Fibroblast of upper back skin (primary cell): ENCODE measurements at regions not wholly inside any gene's neighbourhood (a gene's known extent, or its start where the extent isn't known, plus 50 kb on each side); places are given as distances from the start of the nearest gene placed in this dataset.

ENCODE experiments used
- DNase-seq: peaks from one replicate; pipeline ENCODE4 v3.0.0-alpha.2; 2013

DNA sequence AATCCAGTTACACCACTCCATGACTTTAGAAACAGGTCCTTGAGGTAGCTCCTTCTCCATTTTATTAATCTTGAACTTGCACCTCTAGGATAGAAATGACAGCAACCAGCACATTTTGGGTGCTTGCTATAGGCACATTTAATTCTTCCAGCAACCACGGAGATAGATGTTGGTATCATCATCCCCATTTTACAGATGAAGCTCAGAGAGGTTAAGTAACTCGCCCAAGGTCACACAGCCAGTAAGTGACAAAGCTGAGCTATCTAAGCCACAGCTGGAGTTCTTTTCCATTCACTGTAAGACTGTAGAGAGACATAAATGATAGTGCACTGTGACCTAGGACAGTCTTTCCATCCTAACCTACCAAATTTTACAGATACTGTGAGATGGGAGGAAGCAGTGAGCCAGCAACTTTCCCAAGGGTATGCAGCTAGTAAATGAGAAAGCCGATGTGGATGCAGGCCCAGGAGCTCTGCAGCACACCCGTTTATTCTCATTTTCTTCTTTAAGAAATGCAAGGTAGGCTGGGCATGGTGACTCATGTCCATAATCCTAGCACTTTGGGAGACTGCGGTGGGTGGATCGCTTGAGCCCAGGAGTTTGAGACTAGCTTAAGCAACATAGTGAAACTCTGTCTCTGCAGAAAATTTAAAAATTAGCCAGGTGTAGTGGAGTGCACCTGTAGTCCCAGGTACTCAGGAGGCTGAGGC lies 103.2 kb downstream of the TBX5 start:
- no peak for DNase-seq

DNA sequence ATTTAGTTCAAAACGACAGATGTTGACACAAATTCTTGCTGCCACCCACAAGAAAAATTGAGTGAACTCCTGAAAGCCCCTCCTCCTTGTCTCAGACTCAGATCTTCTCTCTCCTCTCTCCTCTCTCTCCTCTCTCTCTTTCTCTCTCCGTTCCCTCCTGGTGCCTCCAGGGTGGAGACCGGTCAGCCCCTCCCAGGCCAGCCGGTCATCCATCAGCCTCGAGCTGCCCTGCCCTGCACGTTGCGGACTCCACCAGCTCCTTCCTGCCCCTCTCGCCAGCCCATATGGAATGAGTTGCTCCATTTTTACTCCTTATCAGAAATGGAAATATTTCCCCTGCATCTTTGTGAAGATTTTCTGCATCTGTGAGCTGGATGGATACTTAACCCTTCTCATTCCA lies 103.8 kb downstream of the TBX5 start:
- DNase-seq = no peak

DNA sequence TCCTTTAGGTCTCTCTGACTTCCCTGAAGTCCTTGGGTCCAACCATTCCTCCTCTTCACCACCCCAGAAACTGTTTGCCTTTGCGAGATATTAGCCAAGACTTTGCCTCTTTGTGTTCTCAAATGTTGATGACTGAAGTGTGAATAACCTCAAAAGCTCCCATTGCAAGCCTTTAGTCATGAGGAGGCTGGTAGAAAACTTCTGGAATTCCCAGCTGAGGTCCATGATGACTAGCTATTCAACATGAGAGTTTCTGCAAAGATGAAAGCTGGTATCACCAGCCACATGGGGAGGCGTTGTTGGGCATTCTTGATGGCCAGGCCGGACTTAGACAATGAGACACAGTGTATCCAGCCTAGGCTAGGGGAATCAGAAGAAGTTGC lies 111.7 kb downstream of the TBX5 start:
- peak; percentile 40 for DNase-seq

DNA sequence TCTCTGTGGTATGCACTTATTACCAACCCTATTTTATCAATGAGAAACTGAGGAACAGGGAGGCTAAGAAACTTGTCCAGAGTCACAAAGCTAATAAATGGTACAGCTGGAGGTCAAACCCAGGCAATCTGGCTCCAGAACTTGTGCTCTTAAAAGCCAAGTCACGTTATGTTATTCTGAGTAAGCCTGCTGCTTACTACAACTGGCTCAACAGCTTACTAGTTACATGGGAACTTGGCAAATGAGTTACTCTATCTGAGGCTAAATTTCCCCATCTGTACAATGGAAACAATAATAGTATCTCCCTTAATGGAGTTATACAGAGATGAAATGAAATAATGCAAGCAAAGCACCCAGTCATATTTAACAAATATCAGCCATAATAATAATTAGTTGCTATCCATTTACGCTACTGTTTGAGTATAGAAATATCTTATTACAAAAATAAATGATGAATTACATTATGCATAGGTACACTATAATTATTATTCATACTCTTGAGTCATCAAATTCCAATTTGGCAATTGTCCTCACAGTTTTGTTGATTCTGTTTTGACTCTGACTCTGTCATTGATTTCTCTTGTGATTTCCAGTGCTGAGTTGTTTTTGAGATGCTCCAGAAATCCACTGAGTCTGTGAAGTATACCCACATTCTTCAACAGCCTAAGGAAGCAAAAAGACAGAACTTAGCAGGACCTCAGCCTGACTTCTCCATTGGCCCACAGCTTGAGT lies 112.2 kb downstream of the TBX5 start:
- no peak for DNase-seq

DNA sequence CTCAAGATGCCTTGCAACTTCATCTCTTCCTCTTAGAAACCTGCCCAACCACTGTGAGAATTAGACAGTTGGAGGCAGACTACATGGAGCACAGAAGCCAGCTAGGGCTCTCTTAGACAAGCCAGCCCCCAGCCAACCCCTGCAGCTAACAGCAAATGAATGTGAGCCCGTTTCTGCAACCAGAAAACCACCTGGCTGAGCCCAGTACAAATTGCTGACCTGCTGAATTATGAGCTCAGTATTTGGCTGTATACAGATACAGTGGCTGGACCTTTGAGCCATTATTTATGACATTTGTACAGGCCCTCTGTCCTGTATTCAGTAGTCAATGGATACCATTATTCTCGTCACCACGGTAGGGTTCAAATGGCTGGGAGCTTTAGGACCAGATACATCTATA lies 112.9 kb downstream of the TBX5 start:
- DNase-seq = no peak

DNA sequence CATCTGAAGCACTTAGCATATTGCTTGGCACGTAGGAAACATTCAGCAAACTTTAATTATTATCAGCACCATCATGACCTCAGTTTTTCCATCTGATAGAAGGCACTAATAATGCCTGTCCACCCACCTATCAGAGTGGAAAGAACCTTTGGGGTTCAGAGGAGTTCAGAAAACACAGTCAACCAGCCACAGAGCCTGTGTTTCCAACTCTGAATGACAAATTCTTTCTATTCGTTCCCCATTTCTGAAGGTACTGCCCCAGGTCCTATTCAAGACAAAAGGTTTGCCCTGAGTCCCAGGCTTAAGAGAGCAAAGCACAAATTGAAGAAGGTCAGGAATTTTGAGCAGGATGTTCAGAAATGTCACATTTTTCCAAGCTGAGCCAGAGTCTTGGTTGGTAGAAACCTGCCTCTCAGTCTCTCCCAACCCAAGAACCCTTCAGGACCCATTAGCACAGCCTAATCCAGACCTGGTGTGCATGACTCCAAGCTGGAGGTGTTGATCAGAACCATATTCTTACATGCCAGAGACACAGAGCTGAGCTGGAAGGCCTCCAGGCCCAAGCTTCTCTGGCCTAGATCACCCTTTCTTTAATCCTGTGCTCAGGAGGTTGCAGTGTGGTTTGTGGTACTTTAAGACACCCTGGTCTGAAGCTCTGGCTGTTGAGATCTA lies 114.4 kb downstream of the TBX5 start:
- DNase-seq = peak; percentile 69

DNA sequence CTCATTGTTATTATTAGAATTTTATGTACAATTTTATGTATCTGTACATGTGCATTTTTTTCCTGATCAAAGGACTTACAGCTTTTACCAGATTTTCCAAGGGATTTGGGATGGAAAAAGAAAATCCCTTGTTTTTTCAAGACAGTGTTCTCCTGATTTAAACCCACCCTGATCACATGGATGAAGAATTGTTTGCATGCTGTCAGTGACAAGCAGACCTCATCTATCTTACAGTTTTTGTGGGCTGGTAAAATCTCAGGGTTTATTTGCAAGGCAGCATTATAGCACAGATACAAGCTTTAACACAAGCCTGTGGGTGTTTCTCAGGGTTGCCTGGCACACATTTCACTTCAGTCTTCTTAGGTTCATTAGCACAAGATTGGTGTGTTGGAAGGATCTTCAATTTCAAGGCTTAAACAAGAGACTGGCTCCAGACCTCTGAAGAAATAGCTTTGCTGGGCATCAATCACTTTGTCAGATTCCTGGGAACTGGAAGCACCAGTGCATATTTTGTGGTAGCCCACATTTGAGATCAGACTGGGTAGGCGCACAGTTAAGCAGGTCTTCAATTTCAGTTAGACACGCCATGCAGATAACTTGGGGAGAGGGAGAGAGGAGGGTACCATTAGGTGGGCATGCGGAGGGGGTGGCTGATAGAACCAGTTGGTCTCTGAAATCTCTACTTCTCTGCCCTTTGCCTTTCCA lies 118.0 kb downstream of the TBX5 start:
- peak; percentile 87 for DNase-seq

DNA sequence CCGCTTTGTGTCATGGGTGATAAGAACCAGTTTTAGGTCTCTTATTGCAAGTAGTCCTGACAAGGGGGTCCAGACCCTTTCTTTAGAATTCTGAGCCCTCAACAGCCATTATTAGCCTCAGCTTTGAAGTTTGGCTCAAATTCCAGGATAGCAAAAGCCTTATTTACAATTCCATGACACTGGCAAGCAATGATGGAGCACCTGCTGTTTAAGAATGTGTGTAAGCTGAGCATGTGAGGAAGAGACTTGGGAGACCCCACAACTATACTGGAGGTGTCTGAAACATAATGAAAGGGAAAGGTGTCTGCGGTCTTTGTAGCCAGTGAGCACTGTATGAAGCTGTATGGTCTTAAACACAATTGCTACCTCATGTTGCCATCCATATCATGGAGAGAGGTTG lies 119.8 kb downstream of the TBX5 start:
- DNase-seq = no peak

DNA sequence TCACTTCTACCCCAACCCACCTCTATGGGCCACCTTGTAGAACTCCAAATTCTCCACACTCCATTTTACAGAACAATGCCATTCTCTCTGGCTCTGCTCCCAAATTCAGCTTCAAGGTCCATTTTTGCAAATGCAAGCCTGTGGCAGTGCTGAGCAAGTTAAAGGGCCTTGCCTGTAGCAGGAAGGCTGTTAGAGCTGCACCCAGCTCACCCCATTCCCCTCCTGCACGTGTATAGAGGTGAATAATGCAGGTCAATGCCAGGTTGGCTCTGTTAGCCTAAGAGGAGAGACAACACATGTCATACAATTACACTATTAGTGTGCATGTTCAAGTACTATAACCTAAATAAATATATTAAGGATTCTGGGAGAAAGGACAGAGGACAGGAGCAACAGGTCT lies 120.4 kb downstream of the TBX5 start:
- DNase-seq = no peak

DNA sequence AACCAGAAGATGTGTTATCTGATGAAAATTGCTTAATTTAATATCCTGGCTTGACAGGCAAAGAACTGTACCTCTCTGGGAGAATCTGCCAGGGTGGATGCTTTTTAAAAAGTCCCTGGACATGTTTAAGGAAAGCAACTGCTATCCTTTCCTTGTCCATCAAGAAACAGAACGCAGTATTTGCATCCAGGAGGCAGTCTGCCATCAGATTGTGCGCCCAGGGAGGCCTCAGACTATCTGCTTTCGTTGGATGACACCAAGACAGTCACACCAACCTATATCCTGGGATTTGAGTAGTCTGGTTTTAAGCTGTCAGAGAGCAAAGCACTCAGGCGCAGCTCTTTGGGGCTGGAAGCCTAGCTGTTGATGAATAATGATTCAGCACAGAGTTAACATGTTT lies 121.9 kb downstream of the TBX5 start:
- no peak for DNase-seq

DNA sequence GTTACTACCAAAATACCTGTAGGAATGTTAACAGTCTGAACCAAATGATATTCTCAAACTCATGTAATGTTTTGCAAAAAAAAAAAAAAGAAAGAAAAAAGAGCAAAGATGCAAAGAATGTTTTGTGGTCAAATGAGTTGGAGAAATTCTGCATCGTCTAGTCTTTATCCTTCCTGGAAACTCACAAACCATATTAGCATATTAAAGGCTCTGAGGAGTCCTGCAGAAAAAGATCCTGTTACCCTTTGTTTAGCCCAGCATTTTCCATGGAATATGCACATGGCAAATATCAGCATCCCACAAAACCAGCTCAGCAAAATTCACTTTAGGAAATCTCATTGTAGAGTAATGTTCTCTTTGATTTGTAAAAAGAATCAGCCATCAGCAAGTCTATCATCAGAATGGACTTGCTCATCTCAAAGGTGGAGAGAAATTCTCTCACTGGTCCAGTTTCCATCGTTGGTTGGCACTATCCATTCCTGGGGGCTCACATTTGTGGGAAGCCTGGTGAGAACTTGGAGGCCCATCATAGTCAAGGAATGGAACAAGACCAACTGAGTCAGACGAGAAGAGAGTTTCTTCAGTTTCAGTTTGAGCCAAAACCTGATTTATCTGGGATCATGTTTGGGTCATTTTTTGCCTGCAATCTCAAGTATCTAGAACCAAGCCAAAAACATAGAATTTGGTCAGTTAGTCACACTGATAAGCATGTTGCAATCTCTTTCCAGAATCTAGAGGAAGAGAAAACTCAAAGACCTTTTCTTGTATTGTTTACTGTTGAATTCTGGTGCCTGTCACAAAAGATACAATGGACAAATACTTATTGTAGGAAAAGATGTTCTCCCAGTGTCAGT lies 129.8 kb downstream of the TBX5 start:
- peak; percentile 56 for DNase-seq

DNA sequence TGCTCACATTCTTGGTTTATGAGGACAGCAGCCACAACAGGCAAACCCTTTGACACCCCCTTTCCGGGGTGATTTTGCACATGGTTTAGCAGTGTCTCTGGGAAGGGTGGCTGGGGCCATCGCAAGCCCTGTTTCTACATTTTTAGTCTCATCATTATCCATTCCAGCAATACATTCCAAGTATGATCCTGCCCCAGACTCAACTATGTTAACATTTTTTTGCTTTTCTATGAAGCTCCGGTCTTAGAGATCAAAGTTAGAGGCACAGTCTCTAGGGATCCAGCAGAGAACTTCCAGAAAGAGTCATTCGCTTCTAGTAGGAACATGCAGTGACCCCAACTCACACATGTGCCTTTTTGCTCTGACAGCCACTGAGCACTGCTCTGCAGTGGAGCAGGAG lies 130.9 kb downstream of the TBX5 start:
- DNase-seq = peak; percentile 50

DNA sequence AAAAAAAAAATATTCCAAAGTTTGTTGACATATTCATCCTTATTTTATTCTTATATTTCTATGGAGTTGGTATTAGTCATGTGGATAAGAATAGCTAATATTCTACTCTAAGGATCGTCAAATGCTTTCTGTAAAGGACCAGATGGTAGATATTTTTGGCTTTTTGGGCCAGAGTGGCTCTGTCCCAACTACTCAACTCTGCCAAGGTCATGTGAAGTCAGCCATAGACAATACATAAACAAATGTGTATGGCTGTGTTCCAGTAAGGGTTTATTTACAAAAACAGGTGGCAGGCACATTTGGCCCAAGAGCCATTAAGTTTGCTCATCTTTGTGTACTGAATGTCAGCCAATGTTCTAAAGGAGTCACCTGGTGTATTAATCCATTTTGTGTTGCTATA lies 131.8 kb downstream of the TBX5 start:
- DNase-seq = no peak

DNA sequence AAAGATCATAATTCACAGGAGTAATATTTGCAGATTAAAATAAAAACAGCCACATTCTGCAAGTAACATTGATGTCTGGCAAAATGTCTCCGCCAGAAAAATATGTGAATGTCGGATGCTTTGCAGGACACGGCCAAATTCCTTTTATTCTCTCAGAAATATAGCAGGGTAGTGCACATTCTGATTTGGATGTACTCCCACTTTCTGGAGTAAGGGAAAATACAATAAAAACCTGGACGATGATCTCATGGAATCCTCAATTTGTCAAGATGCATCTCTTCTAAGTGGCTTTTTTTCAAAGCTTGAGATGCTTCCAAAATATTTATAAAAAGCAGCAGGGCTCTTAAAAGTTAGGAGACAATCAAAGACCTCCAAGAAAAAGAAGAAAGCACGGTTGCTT lies 133.3 kb downstream of the TBX5 start:
- DNase-seq = peak; percentile 50

DNA sequence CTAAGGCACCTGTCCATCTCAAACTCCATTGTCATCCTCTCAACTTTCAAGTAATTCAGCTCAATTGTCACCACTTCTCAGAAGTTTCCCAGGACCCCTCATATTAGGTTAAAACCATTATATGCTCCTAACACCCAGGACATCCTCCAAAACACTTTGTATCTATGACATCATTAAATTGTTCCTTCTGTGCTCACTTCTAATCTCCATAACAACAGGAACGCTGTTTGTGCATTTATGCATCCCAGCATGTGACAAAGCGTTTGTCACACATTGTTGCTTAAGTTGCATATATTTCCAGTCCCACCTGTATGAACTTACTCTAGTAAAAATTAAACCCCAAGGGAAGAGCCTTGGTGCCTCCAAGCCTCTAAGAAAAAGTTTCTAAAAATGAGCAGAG lies 133.9 kb downstream of the TBX5 start:
- no peak for DNase-seq

DNA sequence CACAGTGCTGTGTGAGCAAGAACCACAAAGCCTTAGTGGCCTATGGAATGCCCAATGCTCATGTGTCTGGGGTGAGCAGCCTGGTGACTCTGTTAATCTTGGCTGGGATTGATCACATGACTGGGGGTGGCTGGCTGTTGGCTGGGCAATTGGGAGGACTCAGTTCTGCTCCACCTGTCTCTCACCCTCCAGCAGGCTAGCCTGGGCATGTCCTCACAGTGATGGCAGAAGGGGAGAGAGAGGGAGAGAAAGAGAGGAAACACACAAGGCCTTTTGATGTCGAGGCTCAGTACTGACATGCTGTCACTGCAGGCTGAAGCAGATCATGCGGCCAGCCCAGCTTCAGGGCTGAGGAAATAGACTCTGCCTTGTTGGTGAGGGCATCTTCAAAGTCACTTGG lies 136.8 kb downstream of the TBX5 start:
- no peak for DNase-seq

DNA sequence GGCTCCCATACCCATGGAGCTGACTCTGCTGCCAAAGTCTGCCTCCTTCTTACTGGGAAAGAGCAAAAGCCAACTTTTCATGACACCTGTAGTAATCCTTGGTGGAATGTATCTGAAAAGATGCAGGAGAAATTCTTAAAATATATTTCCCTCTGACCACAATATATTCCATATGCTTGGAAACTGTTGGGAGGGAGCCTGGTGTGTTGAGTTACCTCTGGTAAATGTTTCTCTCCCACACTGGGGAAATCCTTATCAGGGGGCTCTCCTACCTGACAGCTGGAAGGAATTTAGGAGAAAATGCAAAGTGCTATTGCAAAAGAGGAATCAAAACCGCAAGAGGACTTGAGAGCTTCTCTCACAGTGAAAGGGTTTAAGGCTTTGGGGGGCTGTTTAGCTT lies 139.4 kb downstream of the TBX5 start:
- DNase-seq = peak; percentile 85

DNA sequence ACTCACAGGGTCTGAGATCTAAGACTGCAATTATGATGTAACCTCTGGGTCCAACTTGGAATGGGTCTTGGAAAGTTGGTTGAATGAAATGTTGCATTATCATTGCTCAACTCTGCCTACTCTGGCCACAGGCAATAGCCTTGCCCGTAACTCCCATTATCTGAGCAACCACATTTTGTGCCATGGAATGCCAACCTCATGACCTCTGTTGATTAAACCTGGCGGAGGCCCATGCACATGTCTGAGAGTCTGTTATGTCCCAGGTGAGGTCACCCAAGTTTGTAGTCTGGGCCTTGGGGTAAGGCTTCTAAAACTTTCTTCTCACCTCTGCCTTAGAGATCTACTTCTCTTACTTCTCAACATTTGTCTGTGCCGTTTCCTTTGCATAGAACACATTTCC lies 140.9 kb downstream of the TBX5 start:
- DNase-seq = no peak

DNA sequence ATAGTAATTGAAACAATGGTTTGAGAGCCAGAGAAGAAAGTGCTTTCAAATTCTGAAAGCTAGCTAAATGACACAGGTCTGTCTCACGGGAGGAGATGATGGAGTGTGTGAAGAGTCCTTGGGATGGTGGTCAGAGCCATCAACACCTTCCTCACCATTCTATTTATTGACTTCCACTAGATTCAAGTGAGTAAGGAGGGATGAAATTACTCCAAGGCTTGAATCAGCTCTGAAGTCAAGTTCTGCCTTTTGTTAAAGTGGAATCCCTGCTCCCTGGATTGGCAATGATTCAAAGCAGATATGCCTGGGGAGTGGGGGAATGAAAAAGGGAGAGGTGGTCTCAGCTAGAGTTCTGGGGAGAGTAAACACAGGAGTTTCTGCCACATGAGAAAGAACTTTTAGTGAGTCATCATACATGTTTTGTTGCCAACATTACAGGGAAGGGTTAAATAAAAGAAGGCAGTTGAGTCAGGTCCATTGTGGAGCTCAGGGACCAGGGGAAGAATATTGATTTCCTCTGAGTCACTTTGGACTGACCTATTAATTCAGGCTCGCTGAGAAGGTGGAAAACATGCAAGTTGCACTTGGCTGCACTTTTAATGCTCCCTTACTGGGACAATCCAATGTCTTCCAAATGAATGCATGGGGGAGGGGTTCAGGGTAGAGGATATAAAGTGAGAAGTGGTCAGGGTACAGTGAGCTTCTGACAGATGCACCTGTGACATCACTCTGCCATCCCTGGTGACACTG lies 142.7 kb downstream of the TBX5 start:
- peak; percentile 71 for DNase-seq

DNA sequence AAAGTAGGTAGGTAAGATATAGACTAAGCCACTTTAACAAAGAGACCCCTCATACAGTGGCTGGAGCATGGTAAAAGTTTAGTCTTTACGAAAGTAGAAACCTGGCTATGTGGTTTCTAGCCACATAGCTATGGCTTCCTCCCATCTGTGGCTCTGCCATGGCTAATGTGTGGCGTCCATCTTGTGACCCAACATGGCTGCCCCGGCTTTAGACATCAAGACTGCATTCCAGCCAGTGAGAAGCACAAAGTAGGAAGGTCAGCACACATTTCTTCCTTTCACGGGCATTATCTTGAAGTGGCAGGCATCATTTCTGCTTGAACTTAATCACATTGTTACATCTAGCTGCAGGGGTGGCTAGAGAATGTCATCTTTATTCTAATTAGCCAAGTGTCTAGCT lies 148.3 kb downstream of the TBX5 start:
- no peak for DNase-seq

DNA sequence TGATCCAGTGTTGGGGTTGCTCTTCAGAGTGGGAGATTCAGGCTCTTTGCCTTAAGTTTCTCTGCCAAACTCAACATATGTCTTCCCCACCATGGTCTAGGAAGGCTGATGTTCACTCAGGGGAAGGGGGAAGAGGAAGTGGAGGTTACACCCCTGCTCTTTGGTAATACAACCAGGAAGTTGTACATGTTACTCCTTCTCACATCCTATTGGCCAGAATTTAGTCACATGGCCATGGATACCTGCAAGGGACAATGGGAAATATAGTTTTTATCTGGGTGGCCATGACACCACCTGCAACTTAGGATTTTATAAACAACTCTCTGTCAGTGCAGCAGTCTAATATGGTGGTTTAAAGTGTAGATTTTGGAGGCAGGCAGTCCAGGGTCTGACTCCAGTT lies 150.9 kb downstream of the TBX5 start:
- no peak for DNase-seq
